Breast epithelium (tissue), 3 donors: ENCODE measurements at regions not wholly inside any gene's neighbourhood (a gene's known extent, or its start where the extent isn't known, plus 50 kb on each side); places are given as distances from the start of the nearest gene placed in this dataset.

Experiments used
- CTCF ChIP-seq, 3 donors: fragments of 450-650 bp; IDR thresholded peaks; one replicate each; pipeline ENCODE4 v1.5.1; 2016 to 2017; ENCODE audit warnings: antibody characterized with exemption in 3 of 3, mild to moderate bottlenecking in 3 of 3, moderate library complexity in 3 of 3
- POLR2A ChIP-seq: fragments of 450-650 bp; IDR thresholded peaks from one replicate; pipeline ENCODE4 v1.6.1; 2016; ENCODE audit warnings: antibody characterized with exemption, mild to moderate bottlenecking, moderate library complexity

- no peak for TF ChIP-seq CTCF (IDR thresholded peaks at IDR 0.05)
- no peak for TF ChIP-seq POLR2A
Measured at GRCh38 chr16:51084074-51084928, 66.8 kb downstream of the SALL1 start.
